ENCODE measurements at regions not wholly inside any gene's neighbourhood (a gene's known extent, or its start where the extent isn't known, plus 50 kb on each side); places are given as distances from the start of the nearest gene placed in this dataset.
A peak's percentile ranks its signal among the peaks of the same experiment; 100 is the strongest.
"Not testable (repeated sequence)": the region's sequence is repeated elsewhere in the genome, so short reads cannot be mapped to it uniquely, and the experiment has no call there.

DNA sequence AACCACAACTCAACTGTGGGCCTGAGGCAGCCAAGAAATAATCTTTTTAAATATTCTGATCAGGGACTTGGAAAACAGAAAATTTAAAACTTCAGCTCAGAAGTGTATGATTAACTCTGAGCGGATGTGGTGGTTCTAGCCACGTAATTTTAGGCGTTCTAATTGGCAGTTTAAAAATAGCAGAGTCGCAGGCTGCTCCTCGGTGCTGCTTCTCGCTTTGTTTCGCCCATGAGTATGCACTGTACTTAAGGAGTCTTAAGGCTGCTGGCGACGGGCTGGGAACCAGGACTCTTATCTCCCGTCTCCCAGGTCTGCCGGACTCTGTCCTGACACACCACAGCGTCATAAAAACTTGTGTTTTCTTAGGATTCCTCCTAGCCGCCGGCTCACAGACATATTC, 113.4 kb upstream of the PELI2 start:
- no peaks in the 10 kb centered on the region for H3K36me3 ChIP-seq
- H3K9me3 ChIP-seq: no peaks in the 10 kb centered on the region
- peak overlapping the region; percentile 76 for H3K27ac ChIP-seq
- TF ChIP-seq EP300 (IDR thresholded peaks at IDR 0.05) (no peak), POLR2A (IDR thresholded peaks at IDR 0.05) (no peak), POLR2AphosphoS5 (IDR thresholded peaks at IDR 0.05) (no peak)
- TF ChIP-seq, protein P1, sequence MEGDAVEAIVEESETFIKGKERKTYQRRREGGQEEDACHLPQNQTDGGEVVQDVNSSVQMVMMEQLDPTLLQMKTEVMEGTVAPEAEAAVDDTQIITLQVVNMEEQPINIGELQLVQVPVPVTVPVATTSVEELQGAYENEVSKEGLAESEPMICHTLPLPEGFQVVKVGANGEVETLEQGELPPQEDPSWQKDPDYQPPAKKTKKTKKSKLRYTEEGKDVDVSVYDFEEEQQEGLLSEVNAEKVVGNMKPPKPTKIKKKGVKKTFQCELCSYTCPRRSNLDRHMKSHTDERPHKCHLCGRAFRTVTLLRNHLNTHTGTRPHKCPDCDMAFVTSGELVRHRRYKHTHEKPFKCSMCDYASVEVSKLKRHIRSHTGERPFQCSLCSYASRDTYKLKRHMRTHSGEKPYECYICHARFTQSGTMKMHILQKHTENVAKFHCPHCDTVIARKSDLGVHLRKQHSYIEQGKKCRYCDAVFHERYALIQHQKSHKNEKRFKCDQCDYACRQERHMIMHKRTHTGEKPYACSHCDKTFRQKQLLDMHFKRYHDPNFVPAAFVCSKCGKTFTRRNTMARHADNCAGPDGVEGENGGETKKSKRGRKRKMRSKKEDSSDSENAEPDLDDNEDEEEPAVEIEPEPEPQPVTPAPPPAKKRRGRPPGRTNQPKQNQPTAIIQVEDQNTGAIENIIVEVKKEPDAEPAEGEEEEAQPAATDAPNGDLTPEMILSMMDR (IDR thresholded peaks at IDR 0.05): no peak
- H3K27me3 ChIP-seq: no peaks in the 10 kb centered on the region
- 47% methylated on average over 14 of the region's 14 CpGs for WGBS
- no peaks in the 10 kb centered on the region for H3K4me1 ChIP-seq
- DNase-seq (ENCODE audit: low spot score in 2 of 2): no peak
- peak overlapping the region; percentile 20 for H3K4me3 ChIP-seq

DNA sequence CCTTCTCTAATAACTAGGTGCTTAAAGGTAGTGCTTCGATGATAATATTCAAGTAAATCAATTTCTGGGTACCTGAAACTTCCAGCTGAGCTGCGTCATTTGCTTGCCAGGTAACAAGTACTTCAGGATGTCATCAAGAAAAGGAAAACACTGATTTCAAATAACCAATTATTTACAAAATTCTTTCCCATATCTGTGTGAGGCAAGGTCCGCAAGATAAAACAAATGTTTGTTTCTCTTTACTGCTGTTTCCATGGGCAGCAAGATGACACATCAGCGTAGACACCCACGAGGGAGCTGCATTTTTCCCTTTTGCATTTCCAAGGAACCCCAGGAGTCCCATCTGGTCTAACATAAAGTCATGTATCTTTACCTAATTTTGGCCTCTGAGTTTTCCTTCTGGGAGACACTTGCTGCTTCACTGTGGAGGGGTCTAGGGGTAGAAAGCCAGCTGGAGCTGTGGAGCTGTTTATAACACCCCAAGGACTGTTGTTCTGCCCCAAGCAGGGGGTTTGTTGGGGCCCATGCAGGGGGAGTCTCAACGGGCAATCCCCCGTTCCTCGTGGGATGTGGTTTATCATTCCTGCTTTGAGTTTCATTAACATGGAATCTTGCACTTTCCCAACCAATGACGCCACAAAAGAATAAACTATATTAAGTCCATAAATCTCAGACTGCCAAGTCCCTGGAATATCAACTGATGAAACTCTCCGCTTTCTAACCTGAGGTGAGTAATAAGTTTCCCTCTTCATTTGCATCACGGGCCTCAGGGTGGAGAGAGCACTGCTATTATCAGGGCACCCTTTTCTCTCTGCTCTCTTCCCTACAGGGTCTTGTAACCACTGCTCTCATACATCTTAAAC, 112.8 kb upstream of the PELI2 start:
- Histone ChIP-seq H3K27ac (peak overlapping the region; percentile 76), H3K27me3 (no peaks in the 10 kb centered on the region), H3K9me3 (no peaks in the 10 kb centered on the region), H3K36me3 (no peaks in the 10 kb centered on the region), H3K4me1 (no peaks in the 10 kb centered on the region), H3K4me3 (peak overlapping the region; percentile 20)
- DNase-seq (ENCODE audit: low spot score in 2 of 2): no peak
- TF ChIP-seq POLR2A (IDR thresholded peaks at IDR 0.05) (no peak), POLR2AphosphoS5 (IDR thresholded peaks at IDR 0.05) (no peak), EP300 (IDR thresholded peaks at IDR 0.05) (no peak)
- TF ChIP-seq, protein P1 (IDR thresholded peaks at IDR 0.05): no peak
- 42% methylated on average over 11 of the region's 11 CpGs for WGBS

DNA sequence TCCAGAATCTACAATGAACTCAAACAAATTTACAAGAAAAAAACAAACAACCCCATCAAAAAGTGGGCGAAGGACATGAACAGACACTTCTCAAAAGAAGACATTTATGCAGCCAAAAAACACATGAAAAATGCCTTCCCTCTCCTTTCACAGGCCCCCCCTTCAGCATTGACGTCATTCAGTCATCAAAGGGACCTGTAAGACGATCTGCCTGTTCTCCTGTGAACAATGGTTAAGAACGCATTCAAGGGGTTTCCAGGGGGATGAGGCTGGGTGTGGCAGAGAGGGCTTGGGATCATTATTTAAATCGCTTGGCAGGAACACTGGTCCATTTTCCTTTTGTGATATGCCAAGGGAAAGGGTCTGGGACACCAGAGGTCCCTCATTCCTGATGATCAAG, 110.7 kb upstream of the PELI2 start:
- H3K4me1 ChIP-seq; H3K9me3 ChIP-seq; H3K27ac ChIP-seq; DNase-seq (ENCODE audit: low spot score in 2 of 2); H3K36me3 ChIP-seq; H3K27me3 ChIP-seq; H3K4me3 ChIP-seq: not testable (repeated sequence)
- WGBS: 81% methylated on average over 5 of the region's 5 CpGs

DNA sequence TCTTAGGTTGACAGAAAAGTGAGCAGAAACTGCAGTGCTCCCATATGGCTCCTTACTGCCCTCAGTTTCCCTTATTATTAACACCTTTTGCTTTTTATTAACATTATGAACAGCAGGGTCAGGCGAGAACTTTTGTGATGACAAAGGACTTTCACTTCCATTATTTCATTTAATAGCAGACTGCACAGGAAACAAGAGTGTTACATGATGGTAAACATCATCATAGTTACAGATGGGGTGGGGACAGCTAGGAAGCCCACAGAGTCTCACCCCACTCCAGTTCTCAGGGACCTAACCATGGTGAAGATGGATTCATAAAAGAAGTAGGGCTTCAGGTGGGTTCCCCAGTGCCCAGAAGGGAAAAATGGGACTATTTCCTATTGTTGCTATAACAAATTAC, 110.1 kb upstream of the PELI2 start:
- Histone ChIP-seq H3K4me3 (no peak overlapping the region), H3K27ac (no peak overlapping the region), H3K36me3 (no peaks in the 10 kb centered on the region), H3K4me1 (no peaks in the 10 kb centered on the region), H3K27me3 (no peaks in the 10 kb centered on the region), H3K9me3 (no peaks in the 10 kb centered on the region)
- no peak for DNase-seq (ENCODE audit: low spot score in 2 of 2)
- TF ChIP-seq EP300 (IDR thresholded peaks at IDR 0.05): no peak
- TF ChIP-seq, protein P1 (IDR thresholded peaks at IDR 0.05): no peak
- TF ChIP-seq POLR2AphosphoS5 (IDR thresholded peaks at IDR 0.05): no peak
- no peak for TF ChIP-seq POLR2A (IDR thresholded peaks at IDR 0.05)
- 79% methylated on average over 1 of the region's 1 CpG for WGBS

DNA sequence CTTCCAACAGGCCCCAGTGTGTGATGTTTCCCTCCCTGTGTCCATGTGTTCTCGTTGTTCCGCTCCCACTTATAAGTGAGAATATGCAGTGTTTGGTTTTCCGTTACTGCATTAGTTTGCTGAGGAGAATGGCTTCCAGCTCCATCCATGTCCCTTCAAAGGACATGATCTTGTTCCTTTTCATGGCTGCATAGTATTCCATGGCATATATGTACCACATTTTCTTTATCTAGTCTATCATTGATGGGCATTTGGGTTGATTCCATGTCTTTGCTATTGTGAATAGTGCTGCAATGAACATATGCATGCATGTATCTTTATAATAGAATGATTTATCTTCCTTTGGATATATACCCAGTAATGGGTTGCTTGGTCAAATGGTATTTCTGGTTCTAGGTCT, 109.5 kb upstream of the PELI2 start:
- H3K27ac ChIP-seq; H3K27me3 ChIP-seq; H3K36me3 ChIP-seq; H3K4me1 ChIP-seq; DNase-seq (ENCODE audit: low spot score in 2 of 2); H3K9me3 ChIP-seq; H3K4me3 ChIP-seq: not testable (repeated sequence)
- WGBS: 95% methylated on average over 3 of the region's 3 CpGs

DNA sequence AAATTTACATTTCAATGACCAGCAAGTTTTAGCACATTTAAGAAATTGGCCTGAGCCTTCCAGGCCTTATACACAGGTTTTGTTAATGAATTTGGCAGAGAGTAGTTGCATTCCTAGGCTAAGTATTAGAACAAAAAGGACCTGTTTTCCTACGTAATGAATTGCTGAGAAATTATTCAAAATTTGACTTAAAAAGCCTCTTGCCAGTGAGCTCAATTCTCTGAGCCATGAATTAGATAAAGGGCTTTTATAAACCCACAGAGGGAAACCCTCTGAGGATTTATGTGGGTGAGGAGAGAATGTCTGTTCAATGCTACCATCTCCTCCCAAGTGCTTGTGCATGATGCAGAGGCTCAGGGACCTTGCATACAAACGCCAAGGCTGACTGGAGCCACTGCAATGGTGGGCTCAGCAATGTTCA, 94.5 kb upstream of the PELI2 start:
- no peaks in the 10 kb centered on the region for H3K36me3 ChIP-seq
- no peak for TF ChIP-seq POLR2A (IDR thresholded peaks at IDR 0.05)
- WGBS: 67% methylated on average over 2 of the region's 2 CpGs
- no peaks in the 10 kb centered on the region for H3K9me3 ChIP-seq
- no peak overlapping the region for H3K4me3 ChIP-seq
- no peaks in the 10 kb centered on the region for H3K27me3 ChIP-seq
- H3K27ac ChIP-seq: no peak overlapping the region
- peaks cover 5% of the 10 kb centered on the region for H3K4me1 ChIP-seq
- no peak for DNase-seq (ENCODE audit: low spot score in 2 of 2)

DNA sequence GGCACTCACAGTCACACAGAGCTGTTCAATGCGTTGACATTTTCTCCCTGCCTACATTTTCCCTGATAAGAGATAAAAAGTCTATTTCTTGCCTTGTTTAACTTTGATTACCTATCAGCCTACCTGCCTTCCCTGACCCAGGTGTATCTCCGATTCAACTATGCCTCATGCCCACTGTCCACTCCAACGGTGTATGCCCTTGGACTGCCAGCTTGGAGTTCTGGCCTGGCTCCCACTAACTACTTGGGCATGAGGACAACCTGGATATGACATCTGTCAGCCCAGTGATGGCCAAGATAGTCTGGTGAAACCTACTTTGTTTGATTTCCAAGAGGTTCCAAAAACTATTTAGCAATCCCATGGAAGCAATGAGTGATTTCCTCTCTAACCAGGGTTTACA, 93.0 kb upstream of the PELI2 start:
- H3K27ac ChIP-seq: no peak overlapping the region
- H3K9me3 ChIP-seq: no peaks in the 10 kb centered on the region
- no peak for TF ChIP-seq EP300 (IDR thresholded peaks at IDR 0.05)
- no peak for TF ChIP-seq POLR2AphosphoS5 (IDR thresholded peaks at IDR 0.05)
- TF ChIP-seq, protein P1 (IDR thresholded peaks at IDR 0.05): no peak
- no peaks in the 10 kb centered on the region for H3K27me3 ChIP-seq
- H3K36me3 ChIP-seq: no peaks in the 10 kb centered on the region
- peaks cover 6% of the 10 kb centered on the region for H3K4me1 ChIP-seq
- no peak for DNase-seq (ENCODE audit: low spot score in 2 of 2)
- no peak overlapping the region for H3K4me3 ChIP-seq
- WGBS: 76% methylated on average over 3 of the region's 3 CpGs
